NCI-H1048 (cell line): ENCODE measurements at regions not wholly inside any gene's neighbourhood (a gene's known extent, or its start where the extent isn't known, plus 50 kb on each side); places are given as distances from the start of the nearest gene placed in this dataset.

Experiments used
- DNase-seq: peaks from one replicate; lab custom pipeline; 2025; lab: John Stamatoyannopoulos, UW

DNA sequence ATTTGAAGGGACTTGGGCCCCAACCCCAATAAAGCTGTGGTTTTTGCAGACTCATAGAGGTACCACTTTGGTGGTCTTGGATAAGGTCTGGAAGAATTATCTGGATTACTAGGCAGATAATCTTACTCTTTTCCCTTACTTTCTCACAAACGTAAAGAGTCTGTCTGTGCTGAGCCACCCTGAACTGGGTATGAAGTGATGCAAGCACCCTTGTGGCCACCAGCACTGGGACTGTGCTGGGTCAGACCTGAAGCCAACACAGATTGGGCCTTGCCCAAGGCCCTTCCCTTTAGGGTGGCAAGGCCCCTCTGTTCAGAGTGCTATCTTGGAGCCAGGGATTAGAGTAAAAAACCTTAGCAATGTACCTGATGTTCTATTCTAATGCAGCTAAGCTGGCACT, 827.0 kb upstream of the RAB6C start:
- no peak for DNase-seq

- DNase-seq = no peak
Observed at GRCh38 chr2:129160879-129161278, 818.6 kb upstream of the RAB6C start.

DNA sequence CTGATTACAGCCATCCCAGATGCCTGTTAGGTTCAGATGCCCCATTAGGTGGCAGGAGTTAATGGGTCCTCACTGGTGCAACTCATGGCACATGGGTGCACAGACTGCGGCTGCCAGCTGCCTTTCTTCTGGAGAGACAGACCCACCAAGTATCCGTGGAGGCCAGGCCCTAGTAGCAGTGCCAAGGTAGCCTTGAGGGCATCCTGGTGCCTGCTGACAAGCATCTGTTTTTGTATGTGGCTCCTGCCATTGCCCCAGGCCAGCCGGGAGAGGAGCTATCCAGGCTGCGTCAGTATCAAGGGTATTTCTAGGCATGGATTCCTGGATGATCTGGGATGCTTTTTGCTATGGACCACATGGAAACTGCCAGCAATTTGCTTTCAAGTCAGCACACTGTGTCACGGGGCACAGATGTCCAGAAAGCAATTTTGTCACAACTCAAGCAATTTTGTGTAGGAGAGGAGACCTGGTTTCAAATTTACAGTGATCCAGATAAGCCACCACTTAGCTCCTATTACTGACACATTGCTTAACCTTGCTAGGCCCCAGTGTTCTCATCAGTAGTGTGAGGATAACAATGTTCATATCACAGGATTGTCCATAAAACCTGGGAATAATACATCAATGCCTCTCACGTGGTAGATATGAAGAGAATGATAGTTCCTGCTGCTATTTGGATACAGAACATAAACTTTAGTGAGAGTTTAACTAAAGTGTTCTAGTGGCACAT, 815.1 kb upstream of the RAB6C start:
- no peak for DNase-seq

DNA sequence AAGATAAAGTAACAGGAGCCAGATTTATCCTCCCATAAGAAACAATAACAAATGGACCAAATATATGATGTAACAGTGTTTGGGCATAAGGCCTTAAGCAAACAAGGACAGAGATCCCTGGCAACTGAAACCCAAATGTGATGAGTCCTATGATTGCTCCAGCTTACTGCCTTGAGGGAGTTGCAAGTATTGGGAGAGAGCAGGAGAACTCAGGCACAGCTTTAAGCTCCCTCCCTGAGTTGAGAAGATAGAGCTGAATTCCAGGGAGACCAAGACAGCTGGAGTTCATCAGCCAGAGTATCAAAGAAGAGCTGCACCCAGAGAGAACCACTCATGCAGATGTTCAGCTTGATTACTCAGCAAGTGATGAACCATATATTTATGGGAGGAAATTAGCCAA, 814.5 kb upstream of the RAB6C start:
- no peak for DNase-seq

DNA sequence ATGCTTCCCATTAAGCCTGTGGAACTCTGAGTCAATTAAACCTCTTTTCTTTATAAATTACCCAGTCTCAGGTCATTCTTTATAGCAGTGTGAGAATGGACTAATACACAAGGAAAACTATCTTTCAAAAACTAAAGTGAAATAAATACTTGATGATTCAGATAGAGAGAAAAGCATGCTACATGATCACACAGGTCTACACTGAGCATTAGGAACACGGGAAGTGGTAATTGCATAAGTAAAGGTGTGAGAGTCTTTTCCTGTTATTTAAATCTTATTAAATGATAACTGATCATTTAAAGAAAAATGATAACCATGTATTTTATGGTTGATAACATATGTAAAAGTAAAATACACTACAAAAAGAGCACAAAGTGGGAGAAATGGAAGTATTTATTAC, 812.0 kb upstream of the RAB6C start:
- no peak for DNase-seq

DNA sequence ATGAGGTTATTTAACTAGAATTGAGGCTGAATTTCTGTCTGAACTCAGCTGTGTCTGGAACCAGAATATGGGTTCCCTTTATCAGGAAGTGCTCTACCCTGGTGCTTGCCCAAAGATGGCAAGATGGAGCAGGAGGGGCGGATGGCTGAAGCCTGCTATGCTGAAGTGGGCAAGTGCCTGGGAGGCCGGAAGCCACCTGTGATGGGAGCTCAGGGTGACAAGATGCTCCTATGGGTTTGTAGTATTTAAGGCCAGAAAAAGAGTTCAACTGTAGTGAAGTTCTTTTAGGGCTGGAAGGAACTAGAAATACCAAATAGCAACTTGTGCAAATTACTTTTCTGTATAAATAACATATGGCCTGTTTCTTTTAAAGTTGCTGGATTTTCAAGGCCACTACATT, 808.9 kb upstream of the RAB6C start:
- no peak for DNase-seq

DNA sequence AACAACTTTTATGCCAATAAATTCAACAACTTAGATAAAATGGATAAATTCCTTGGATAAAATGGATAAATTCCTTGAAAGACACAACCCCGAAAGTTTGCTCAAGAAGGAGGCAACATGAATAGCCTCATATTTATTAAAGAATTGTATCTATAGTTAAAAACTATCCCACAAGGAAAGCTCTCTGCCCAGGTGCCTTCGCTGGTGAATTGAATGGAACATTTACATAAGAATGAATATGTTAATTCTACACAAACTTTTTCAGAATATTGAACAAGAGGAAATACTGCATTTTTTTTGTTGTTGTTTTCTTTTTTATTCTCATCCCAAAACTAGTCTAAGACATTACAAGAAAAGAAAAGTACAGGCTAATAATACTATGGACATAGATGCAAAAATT, 805.3 kb upstream of the RAB6C start:
- no peak for DNase-seq

DNA sequence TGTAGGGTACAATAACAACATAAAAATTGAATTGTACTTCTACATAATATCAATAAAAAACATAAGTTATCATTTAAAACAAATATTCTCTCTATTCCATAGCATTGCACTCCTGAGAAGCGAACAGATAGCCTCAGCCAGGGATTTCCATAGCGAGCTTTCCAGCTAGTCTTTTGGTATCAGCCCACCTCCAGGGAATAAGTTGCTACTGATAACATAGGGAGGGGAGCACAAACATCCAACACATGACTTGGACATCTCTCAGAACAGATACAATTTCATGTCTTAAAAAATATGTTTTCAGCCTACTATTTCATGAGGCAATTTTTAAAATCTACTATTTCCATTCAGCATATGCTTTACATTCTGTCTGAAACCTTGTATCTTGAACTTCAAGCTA, 804.4 kb upstream of the RAB6C start:
- no peak for DNase-seq

DNA sequence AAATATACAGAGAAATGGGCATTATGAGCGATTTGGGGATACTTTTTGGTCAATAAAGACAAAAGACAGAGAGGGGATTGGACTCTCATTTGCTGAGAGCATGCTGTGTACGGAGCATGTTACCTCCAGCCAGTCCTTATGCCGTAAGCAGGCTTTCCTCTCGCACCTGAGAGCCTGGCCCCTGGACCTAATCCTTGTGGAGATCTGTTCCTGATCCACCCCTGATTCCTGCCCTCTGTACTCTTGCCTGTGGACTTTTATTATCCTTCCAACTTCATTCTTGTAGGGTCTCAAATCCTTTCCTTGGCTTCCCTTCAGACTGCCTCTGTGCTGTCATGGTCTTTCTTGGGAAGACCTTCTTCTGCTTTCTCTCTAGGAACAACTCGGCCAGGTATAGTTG, 803.1 kb upstream of the RAB6C start:
- DNase-seq = no peak

GRCh38 chr2:129178356-129178755, 801.1 kb upstream of the RAB6C start:
- no peak for DNase-seq

DNA sequence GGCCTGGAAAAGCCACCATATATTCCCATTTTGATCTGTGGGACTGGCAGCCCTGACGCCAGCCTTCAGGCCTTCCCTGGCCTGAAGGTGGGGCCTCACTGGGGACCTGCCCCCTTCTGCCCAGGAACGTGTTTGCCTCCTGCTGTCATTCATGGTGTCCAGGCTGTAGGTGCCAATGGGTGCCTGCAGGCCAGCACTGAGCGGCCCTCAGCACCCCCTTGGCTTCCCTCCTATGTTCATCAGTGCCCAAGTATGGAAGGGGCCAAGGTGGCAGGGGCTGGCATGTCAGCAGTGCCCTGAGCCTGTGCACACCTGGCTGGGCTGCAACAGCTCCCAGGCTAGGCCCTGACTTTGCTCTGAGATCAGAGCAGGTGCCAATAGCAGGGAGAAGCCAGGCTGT, 800.3 kb upstream of the RAB6C start:
- DNase-seq = no peak

DNA sequence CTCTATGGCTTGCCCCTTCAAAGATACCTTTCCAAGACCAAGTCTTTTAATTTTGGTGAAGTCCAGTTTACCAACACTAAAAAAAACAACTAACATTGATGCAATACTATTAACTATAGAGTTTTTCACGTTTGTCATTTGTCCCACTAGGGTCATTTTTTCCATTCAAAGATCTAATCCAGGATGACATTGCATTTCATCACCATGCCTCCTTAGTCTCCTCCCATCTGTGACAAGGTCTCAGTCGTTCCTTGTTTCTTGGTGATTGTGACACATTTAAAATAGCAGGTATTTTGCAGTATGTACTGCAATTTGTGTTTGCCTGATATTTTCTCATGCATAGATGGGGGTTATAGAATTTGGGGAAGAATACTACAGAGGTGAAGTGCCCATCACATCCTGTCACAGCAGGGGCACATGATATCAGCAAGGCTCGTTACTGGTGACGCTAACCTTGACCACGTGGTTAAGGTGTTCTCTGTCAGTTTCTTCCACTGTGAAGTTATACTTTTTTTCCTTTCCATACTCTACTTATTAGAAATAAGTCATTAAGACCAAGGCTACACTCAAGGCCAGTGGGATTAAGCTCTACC, 799.2 kb upstream of the RAB6C start:
- no peak for DNase-seq

- no peak for DNase-seq
Observed at GRCh38 chr2:129181433-129181832, 798.0 kb upstream of the RAB6C start.

- DNase-seq = no peak
Observed at GRCh38 chr2:129181963-129182362, 797.5 kb upstream of the RAB6C start.

- DNase-seq = no peak
Observed at GRCh38 chr2:129187343-129187742, 792.1 kb upstream of the RAB6C start.

- no peak for DNase-seq
Observed at GRCh38 chr2:129188451-129188850, 791.0 kb upstream of the RAB6C start.

- no peak for DNase-seq
Observed at GRCh38 chr2:129189617-129190319, 789.7 kb upstream of the RAB6C start.

- DNase-seq = no peak
Observed at GRCh38 chr2:129190494-129190893, 789.0 kb upstream of the RAB6C start.

DNA sequence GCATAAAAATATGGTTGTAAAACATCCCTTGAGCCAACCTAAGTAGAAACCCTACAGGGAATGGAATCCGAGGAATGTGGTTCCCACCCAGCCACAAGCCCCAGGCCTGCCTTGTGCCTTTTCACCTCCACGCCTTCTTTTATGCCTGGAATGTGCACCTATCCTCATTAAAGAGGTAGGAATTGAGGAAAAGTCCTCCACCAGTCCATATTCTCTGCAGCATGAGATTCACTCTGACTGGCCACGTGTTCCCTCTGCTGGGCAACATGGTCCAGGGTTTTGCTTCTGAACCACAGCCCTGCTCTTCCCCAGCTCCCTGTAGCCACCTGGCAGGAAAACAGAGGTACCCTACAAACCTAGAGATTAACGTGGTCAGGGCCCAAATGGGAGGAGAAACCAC, 787.9 kb upstream of the RAB6C start:
- no peak for DNase-seq

DNA sequence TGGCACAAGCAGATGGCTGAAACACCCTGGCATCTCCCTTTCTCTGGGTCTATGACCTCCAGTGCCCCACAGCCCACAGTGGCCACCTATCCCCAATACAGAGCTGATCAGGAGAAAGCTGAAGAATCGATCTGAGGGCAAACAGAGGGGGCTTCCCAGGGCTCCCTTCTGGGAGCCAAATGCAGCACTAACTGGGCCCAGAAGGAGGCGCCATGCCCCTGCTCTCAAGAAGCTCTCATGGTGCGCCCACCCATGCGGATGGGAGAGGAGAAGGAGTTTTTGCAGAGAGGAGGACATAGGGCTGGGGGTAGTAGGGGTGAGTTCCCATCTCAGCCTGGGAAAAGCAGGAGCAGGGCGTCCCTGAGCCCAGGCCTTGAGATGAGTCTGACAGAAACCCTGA, 787.3 kb upstream of the RAB6C start:
- DNase-seq = no peak

DNA sequence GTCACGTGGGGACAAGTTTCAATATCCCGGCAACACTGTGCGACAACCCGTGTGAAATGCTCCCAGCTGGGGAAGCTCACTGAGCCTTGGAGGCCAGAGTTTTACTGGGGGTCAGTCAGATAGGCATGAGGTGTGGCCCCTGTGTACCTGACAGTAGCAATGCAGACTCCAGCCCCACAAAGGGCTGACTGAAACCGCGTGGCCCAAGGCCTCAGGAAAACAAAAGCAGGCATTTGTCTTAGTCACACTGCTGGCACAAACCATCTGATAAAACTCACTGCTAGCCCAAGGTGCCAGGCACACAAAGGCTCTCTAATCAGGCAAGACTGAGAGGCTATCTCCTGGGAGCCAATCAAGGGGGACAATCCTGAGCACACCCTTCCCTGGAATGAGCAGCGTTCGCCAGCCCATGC, 786.6 kb upstream of the RAB6C start:
- DNase-seq = no peak

GRCh38 chr2:129193961-129194360, 785.5 kb upstream of the RAB6C start:
- no peak for DNase-seq

GRCh38 chr2:129199501-129199900, 780.0 kb upstream of the RAB6C start:
- DNase-seq = no peak

- no peak for DNase-seq
Observed at GRCh38 chr2:129201696-129202095, 777.8 kb upstream of the RAB6C start.
